K562 (cell line): ENCODE measurements at regions not wholly inside any gene's neighbourhood (a gene's known extent, or its start where the extent isn't known, plus 50 kb on each side); places are given as distances from the start of the nearest gene placed in this dataset.

Experiments used
- ATAC-seq: fragments of 200-7000 bp; cut with Tn5 transposase; 3 replicates; pipeline ENCODE4 v1.9.1; 2020; ENCODE audit warnings: moderate library complexity
- BruUV-seq: library from RNA; stranded (reverse); fragments of 400-500 nt; replicated peaks from 2 replicates; lab custom pipeline; 2021; lab: Mats Ljungman, UMichigan
- CTCF ChIA-PET: fragments of 300-600 bp; formaldehyde crosslinking; extraction: SDS; loops from one replicate; lab custom pipeline; 2021; ENCODE audit warnings: low intra/inter-chr PET ratio; lab: Yijun Ruan, JAX
- POLR2A ChIA-PET: fragments of 300-600, 350-650 bp; sonication (Branson Sonifier 250); formaldehyde crosslinking; extraction: SDS; loops from one replicate; lab custom pipeline; 2021; ENCODE audit warnings: antibody characterized with exemption, inconsistent platforms; lab: Yijun Ruan, JAX
- DNase-seq, 4 experiments: peaks; one replicate each; pipeline versions ENCODE4 v3.0.0 to v3.0.0-alpha.2; 2011 to 2018; ENCODE audit warnings: low spot score in 3 of 4, mixed read lengths in 3 of 4; ENCODE audit errors: extremely low read depth in 1 of 4
- FAIRE-seq: peaks from 2 replicates; lab custom pipeline; 2011; peaks lifted over from hg19 to GRCh38; lab: Jason Lieb, UNC
- H2AFZ ChIP-seq: 2 replicates; pipeline ENCODE4 v1.6.0; 2011; ENCODE audit warnings: low read depth, low read length, control low read depth, inconsistent platforms
- H3K27ac ChIP-seq: fragments of 200-600 bp; 3 replicates; pipeline ENCODE4 v1.8.0; 2011; ENCODE audit warnings: low read depth, mild to moderate bottlenecking, control low read depth, inconsistent platforms, low read length, moderate library complexity, mixed read lengths; ENCODE audit errors: extremely low read depth
- H3K27me3 ChIP-seq, 2 experiments: fragments of 300-600 bp in 1 of 2; 2 replicates in 1 of 2; 3 replicates in 1 of 2; pipeline versions ENCODE4 v1.6.0 to v1.8.0; 2011; ENCODE audit warnings: inconsistent platforms in 2 of 2, low read length in 2 of 2, mild to moderate bottlenecking in 1 of 2, mixed read lengths in 1 of 2, moderate library complexity in 1 of 2; ENCODE audit not compliant: control insufficient read depth in 2 of 2, insufficient read depth in 2 of 2
- H3K36me3 ChIP-seq: fragments of 300-600 bp; 3 replicates; pipeline ENCODE4 v1.8.0; 2011; ENCODE audit warnings: mild to moderate bottlenecking, low read length, inconsistent platforms; ENCODE audit not compliant: control insufficient read depth, insufficient read depth
- H3K4me1 ChIP-seq, 2 experiments: fragments of 200-600 bp in 1 of 2; replicated peaks in 1 of 2; 2 replicates in 1 of 2; 3 replicates in 1 of 2; pipeline versions ENCODE4 v1.5.1 to v1.8.0; 2011; ENCODE audit warnings: inconsistent platforms in 2 of 2, low read length in 2 of 2, mild to moderate bottlenecking in 1 of 2, mixed read lengths in 1 of 2, moderate library complexity in 1 of 2; ENCODE audit not compliant: control insufficient read depth in 2 of 2, insufficient read depth in 2 of 2
- H3K4me2 ChIP-seq: 2 replicates; pipeline ENCODE4 v1.6.1; 2011; ENCODE audit warnings: low read length, control low read depth, inconsistent platforms, mixed read lengths; ENCODE audit not compliant: insufficient read depth
- H3K4me3 ChIP-seq: fragments of 200-600 bp; sonication (generic), shearing (Covaris generic); 2 replicates; pipeline ENCODE4 v1.5.1; 2016; ENCODE audit warnings: control low read depth, inconsistent platforms
- H3K79me2 ChIP-seq: fragments of 200-600 bp; 3 replicates; pipeline ENCODE4 v1.8.0; 2011; ENCODE audit warnings: low read length, inconsistent platforms; ENCODE audit not compliant: control insufficient read depth, insufficient read depth
- H3K9ac ChIP-seq, 2 experiments: 2 replicates each; pipeline versions ENCODE4 v1.6.0 to v1.6.1; 2011; ENCODE audit warnings: low read depth in 2 of 2, low read length in 2 of 2, control low read depth in 1 of 2, inconsistent platforms in 1 of 2, mild to moderate bottlenecking in 1 of 2, mixed read lengths in 1 of 2; ENCODE audit not compliant: insufficient read depth in 1 of 2
- H3K9me1 ChIP-seq: one replicate; pipeline ENCODE4 v1.6.0; 2011; ENCODE audit warnings: inconsistent platforms, mild to moderate bottlenecking, low read length, moderate library complexity; ENCODE audit not compliant: control insufficient read depth, insufficient read depth
- H3K9me3 ChIP-seq: replicated peaks from 2 replicates; pipeline ENCODE4 v1.5.1; 2011; ENCODE audit warnings: low read depth, low read length, inconsistent platforms; ENCODE audit not compliant: control insufficient read depth, insufficient read depth
- H4K20me1 ChIP-seq: replicated peaks from 2 replicates; pipeline ENCODE4 v1.6.1; 2011; ENCODE audit warnings: low read length, inconsistent platforms, mixed read lengths; ENCODE audit not compliant: control insufficient read depth, insufficient read depth
- CHD2 ChIP-seq: IDR thresholded peaks from 2 replicates; pipeline ENCODE4 v1.6.1; 2011; ENCODE audit warnings: low read depth, low read length
- HMBOX1 ChIP-seq: sonication (generic); IDR thresholded peaks from 2 replicates; pipeline ENCODE4 v1.6.1; 2016
- NR2C1 ChIP-seq, 2 experiments: fragments of 450-650 bp; IDR thresholded peaks; 2 replicates each; pipeline ENCODE4 v1.6.1; 2017; ENCODE audit warnings: mild to moderate bottlenecking in 2 of 2, antibody characterized with exemption in 1 of 2, inconsistent platforms in 1 of 2, missing compliant biosample characterization in 1 of 2, missing genetic modification characterization in 1 of 2
- SAFB ChIP-seq: fragments of 200-400 bp; formaldehyde crosslinking; IDR thresholded peaks from 2 replicates; pipeline ENCODE4 v1.6.1; 2017; ENCODE audit warnings: low read depth, low read length, borderline replicate concordance
- ZBTB12 ChIP-seq: fragments of 250-450 bp; sonication (Bioruptor Pico); IDR thresholded peaks from 2 replicates; pipeline ENCODE4 v1.4.0; 2020
- WGBS: fragments of 100-300 bp; shearing (Covaris generic); methylation state at CpG from one replicate; pipeline ENCODE4 v1.1.6; 2016; ENCODE audit warnings: low coverage, mixed read lengths; ENCODE audit not compliant: insufficient coverage; ENCODE audit errors: missing lambda C conversion rate; 5-methylcytosine and 5-hydroxymethylcytosine counted together
- in situ Hi-C: fragments of 300-500 bp; cut with MboI; formaldehyde crosslinking; loops from 4 replicates; pipeline ENCODE4 v1.15.0; 2018; ENCODE audit warnings: inconsistent platforms, mixed read lengths
- intact Hi-C: fragments of 100-400 bp; cut with micrococcal nuclease; formaldehyde crosslinking; loops from 2 replicates; pipeline ENCODE4 v1.14.2; 2022

DNA sequence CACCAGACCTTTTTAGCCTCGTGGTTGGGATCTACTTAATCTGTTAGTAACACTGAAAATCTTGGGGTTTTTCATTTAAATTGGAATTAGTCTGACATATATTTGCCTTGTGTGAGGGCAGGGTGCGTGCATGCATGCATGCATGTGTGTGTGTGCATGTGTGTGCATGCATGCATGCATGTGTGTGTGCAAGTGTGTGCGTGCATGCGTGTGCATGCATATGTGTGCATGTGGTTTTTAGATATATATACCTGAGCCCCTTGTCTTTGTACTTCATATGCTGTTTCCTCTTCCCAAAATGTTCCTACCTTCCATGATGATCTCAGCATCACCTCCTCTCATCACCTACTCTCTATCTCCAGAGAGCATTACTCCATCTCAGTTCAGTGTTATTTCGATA lies 66.3 kb upstream of the BCL11B start:
- Histone ChIP-seq H3K4me1 (no peaks in the 10 kb centered on the region), H4K20me1 (no peaks in the 10 kb centered on the region), H2AFZ (no peak overlapping the region), H3K9me3 (no peaks in the 10 kb centered on the region), H3K27me3 (peaks cover 0 to 23% of the 10 kb centered on the region in 2 experiments; a peak in 3 of 5 replicates), H3K36me3 (no peaks in the 10 kb centered on the region), H3K27ac (no peak overlapping the region), H3K4me3 (no peak overlapping the region), H3K79me2 (no peaks in the 10 kb centered on the region), H3K9ac (no peak overlapping the region), H3K4me2 (no peak overlapping the region), H3K9me1 (no peaks in the 10 kb centered on the region)
- BruUV-seq, result no TSS peak
- CTCF ChIA-PET, result no interaction called here
- TF ChIP-seq SAFB (no peak), HMBOX1 (no peak), CHD2 (no peak), ZBTB12 (CRISPR knock-in tag) (no peak), NR2C1 (IDR thresholded peaks at IDR 0.05) (no peak), NR2C1 (tag; IDR thresholded peaks at IDR 0.05) (no peak)
- no peak for FAIRE-seq
- no peak for ATAC-seq
- POLR2A ChIA-PET, result no interaction called here
- in situ Hi-C loops (no loop called here), intact Hi-C loops (no loop called here)
- no peak for DNase-seq
- 0% methylated on average over 3 of the region's 5 CpGs for WGBS
